ENCODE measurements at regions not wholly inside any gene's neighbourhood (a gene's known extent, or its start where the extent isn't known, plus 50 kb on each side); places are given as distances from the start of the nearest gene placed in this dataset.

GRCh38 chrX:107396235-107396634 is 53.2 kb upstream of the FRMPD3 start:
- TF ChIP-seq CTCF (IDR thresholded peaks at IDR 0.05), result no peak
- no peak for TF ChIP-seq POLR2A (IDR thresholded peaks at IDR 0.05)

Measured in body of pancreas (tissue), 4 donors.